ENCODE measurements at regions not wholly inside any gene's neighbourhood (a gene's known extent, or its start where the extent isn't known, plus 50 kb on each side); places are given as distances from the start of the nearest gene placed in this dataset.

GRCh38 chr1:96544831-96545221 lies 176.8 kb upstream of the PTBP2 start:
- no peak overlapping the region for H3K4me3 ChIP-seq
- H3K27ac ChIP-seq, result no peak overlapping the region
- DNase-seq, result no peak
- intact Hi-C loops (cut with DNase I), result no loop called here
- H3K27me3 ChIP-seq, result no peaks in the 10 kb centered on the region
- ATAC-seq, result no peak
- H3K36me3 ChIP-seq (replicated peaks in 1 of 2; ENCODE audit: insufficient read depth in 1 of 2, low read depth in 2 of 2), result no peaks in the 10 kb centered on the region
- H3K4me1 ChIP-seq, result no peaks in the 10 kb centered on the region
- H3K9me3 ChIP-seq, result no peaks in the 10 kb centered on the region
- TF ChIP-seq, protein P1, sequence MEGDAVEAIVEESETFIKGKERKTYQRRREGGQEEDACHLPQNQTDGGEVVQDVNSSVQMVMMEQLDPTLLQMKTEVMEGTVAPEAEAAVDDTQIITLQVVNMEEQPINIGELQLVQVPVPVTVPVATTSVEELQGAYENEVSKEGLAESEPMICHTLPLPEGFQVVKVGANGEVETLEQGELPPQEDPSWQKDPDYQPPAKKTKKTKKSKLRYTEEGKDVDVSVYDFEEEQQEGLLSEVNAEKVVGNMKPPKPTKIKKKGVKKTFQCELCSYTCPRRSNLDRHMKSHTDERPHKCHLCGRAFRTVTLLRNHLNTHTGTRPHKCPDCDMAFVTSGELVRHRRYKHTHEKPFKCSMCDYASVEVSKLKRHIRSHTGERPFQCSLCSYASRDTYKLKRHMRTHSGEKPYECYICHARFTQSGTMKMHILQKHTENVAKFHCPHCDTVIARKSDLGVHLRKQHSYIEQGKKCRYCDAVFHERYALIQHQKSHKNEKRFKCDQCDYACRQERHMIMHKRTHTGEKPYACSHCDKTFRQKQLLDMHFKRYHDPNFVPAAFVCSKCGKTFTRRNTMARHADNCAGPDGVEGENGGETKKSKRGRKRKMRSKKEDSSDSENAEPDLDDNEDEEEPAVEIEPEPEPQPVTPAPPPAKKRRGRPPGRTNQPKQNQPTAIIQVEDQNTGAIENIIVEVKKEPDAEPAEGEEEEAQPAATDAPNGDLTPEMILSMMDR (IDR thresholded peaks at IDR 0.05), result no peak
- no peak for TF ChIP-seq POLR2A (IDR thresholded peaks at IDR 0.05)
- 88 to 90% methylated on average over 1 of the region's 1 CpG for WGBS, 2 donors

DNA sequence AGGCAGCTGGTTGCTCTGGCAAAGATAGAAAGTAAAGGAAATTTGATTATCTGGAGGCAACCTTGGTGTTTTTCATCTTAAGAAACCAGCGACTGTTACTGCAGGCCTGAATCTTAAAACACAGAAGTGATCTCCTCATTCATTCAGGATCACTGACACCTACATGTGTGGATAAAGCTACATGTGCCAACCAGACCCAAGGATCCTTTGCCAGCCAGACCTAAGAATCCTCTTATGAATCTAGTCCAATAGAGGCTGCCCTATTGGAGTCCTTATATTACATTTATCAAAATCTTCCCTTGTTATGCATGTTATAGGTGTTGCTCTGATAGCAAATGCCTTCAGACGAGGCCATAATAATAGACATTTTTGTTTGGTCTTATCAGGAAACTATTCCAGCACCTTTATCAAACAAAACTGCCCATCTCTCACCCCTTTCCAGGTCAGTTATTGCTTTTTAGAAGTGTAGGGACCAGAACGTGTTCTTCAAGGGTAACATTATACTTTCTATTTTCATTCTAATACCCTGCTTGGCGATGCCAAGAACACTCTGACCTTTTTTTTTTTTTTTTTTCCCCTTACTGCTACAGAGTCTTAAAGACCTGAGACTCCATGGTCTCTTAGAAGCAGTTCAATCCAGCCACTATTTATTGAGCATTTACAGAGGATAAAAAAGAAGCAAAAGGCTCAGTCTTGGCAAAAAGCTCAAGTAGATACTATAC lies 175.5 kb upstream of the PTBP2 start:
- DNase-seq (no peak), ATAC-seq (no peak)
- intact Hi-C loops (cut with DNase I), result no loop called here
- Histone ChIP-seq H3K27ac (no peak overlapping the region), H3K4me1 (no peaks in the 10 kb centered on the region), H3K4me3 (no peak overlapping the region), H3K9me3 (no peaks in the 10 kb centered on the region), H3K36me3 (replicated peaks in 1 of 2; ENCODE audit: insufficient read depth in 1 of 2, low read depth in 2 of 2) (no peaks in the 10 kb centered on the region), H3K27me3 (no peaks in the 10 kb centered on the region)
- 60 to 68% methylated on average over 4 of the region's 4 CpGs for WGBS, 2 donors
- no peak for TF ChIP-seq POLR2A (IDR thresholded peaks at IDR 0.05)
- TF ChIP-seq, protein P1 (IDR thresholded peaks at IDR 0.05), result no peak

- TF ChIP-seq POLR2A (IDR thresholded peaks at IDR 0.05), result no peak
- TF ChIP-seq, protein P1 (IDR thresholded peaks at IDR 0.05), result no peak
- Histone ChIP-seq H3K9me3 (no peaks in the 10 kb centered on the region), H3K4me3 (no peak overlapping the region), H3K27ac (no peak overlapping the region), H3K36me3 (replicated peaks in 1 of 2; ENCODE audit: insufficient read depth in 1 of 2, low read depth in 2 of 2) (no peaks in the 10 kb centered on the region), H3K27me3 (no peaks in the 10 kb centered on the region), H3K4me1 (no peaks in the 10 kb centered on the region)
- ATAC-seq, result no peak
- intact Hi-C loops (cut with DNase I), result no loop called here
- no peak for DNase-seq
Observed at GRCh38 chr1:96550061-96550460, 171.5 kb upstream of the PTBP2 start.

DNA sequence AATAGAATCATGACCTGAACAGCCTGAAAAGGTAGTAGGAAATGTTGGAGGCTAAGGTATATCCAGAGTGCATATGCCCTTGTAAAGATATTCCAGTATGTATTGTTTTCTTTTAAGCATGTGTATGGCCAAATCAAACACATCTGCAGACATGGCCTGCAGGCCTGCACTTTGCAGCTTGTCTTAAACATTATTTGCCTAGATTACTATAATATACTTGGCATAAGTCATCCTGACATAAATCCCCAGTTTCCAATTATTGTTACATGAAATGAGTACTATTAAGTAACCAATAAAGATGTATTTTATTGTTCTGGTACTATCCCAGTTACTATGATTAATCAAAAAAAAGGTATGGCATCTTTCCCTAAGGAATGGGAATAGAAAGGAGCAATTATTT lies 169.1 kb upstream of the PTBP2 start:
- no peak for DNase-seq
- Histone ChIP-seq H3K4me1 (no peaks in the 10 kb centered on the region), H3K9me3 (no peaks in the 10 kb centered on the region), H3K27ac (no peak overlapping the region), H3K4me3 (no peak overlapping the region), H3K27me3 (no peaks in the 10 kb centered on the region), H3K36me3 (replicated peaks in 1 of 2; ENCODE audit: insufficient read depth in 1 of 2, low read depth in 2 of 2) (no peaks in the 10 kb centered on the region)
- intact Hi-C loops (cut with DNase I), result no loop called here
- no peak for ATAC-seq
- TF ChIP-seq, protein P1 (IDR thresholded peaks at IDR 0.05), result no peak

GRCh38 chr1:96553811-96554210 lies 167.8 kb upstream of the PTBP2 start:
- Histone ChIP-seq H3K27ac (no peak overlapping the region), H3K4me1 (no peaks in the 10 kb centered on the region), H3K4me3 (no peak overlapping the region), H3K27me3 (no peaks in the 10 kb centered on the region), H3K9me3 (no peaks in the 10 kb centered on the region), H3K36me3 (replicated peaks in 1 of 2; ENCODE audit: insufficient read depth in 1 of 2, low read depth in 2 of 2) (no peaks in the 10 kb centered on the region)
- TF ChIP-seq, protein P1 (IDR thresholded peaks at IDR 0.05), result no peak
- TF ChIP-seq POLR2A (IDR thresholded peaks at IDR 0.05), result no peak
- 84 to 89% methylated on average over 1 of the region's 1 CpG for whole genome bisulfite sequencing, 2 donors
- no peak for ATAC-seq
- DNase-seq, result no peak
- intact Hi-C loops (cut with DNase I), result no loop called here
